Mucosa of descending colon (tissue), 3 donors: ENCODE measurements at regions not wholly inside any gene's neighbourhood (a gene's known extent, or its start where the extent isn't known, plus 50 kb on each side); places are given as distances from the start of the nearest gene placed in this dataset.

ENCODE experiments used
- ATAC-seq: fragments of 200-7000 bp; cut with Tn5 transposase; one replicate; pipeline ENCODE4 v1.9.1; 2020; ENCODE audit warnings: mild to moderate bottlenecking, moderate library complexity
- DNase-seq, 3 donors: peaks; one replicate each; pipeline ENCODE4 v3.0.0-alpha.2; 2020
- H3K36me3 ChIP-seq: fragments of 200-600 bp; one replicate; pipeline ENCODE4 v1.8.0; 2021; ENCODE audit warnings: low read depth, mild to moderate bottlenecking
- H3K4me1 ChIP-seq: fragments of 200-600 bp; one replicate; pipeline ENCODE4 v1.8.0; 2021; ENCODE audit warnings: low read depth, mild to moderate bottlenecking
- H3K4me3 ChIP-seq: fragments of 200-600 bp; one replicate; pipeline ENCODE4 v1.8.0; 2021; ENCODE audit warnings: mild to moderate bottlenecking
- H3K9me3 ChIP-seq: fragments of 200-600 bp; one replicate; pipeline ENCODE4 v1.8.0; 2021; ENCODE audit warnings: mild to moderate bottlenecking
- intact Hi-C, 2 donors: fragments of 100-400 bp; cut with DNase I in 1 of 2; cut with micrococcal nuclease in 1 of 2; formaldehyde crosslinking; loops; one replicate each; pipeline versions ENCODE4 v1.11.0 to v1.11.1; 2022; cut with DNase I, micrococcal nuclease
- TF ChIP-seq, protein P1 (sequence below): fragments of 200-600 bp; IDR thresholded peaks from one replicate; pipeline ENCODE4 v1.8.0; 2022; ENCODE audit warnings: antibody characterized with exemption, mild to moderate bottlenecking
- donor health status: DM: no; HTN: no; CAD: no; lungs with moderate emphysema.
- donor health status: DM: no; HTN: no; CAD: no.
- donor health status: DM: no; HTN: yes; CAD: no.

GRCh38 chr15:37638116-37638515 lies 296.3 kb upstream of the TMCO5A start:
- Histone ChIP-seq H3K4me3 (no peak overlapping the region), H3K4me1 (no peaks in the 10 kb centered on the region), H3K9me3 (no peaks in the 10 kb centered on the region), H3K36me3 (no peaks in the 10 kb centered on the region)
- ATAC-seq (no peak), DNase-seq (no peak)
- intact Hi-C loops = no loop called here
- TF ChIP-seq, protein P1, sequence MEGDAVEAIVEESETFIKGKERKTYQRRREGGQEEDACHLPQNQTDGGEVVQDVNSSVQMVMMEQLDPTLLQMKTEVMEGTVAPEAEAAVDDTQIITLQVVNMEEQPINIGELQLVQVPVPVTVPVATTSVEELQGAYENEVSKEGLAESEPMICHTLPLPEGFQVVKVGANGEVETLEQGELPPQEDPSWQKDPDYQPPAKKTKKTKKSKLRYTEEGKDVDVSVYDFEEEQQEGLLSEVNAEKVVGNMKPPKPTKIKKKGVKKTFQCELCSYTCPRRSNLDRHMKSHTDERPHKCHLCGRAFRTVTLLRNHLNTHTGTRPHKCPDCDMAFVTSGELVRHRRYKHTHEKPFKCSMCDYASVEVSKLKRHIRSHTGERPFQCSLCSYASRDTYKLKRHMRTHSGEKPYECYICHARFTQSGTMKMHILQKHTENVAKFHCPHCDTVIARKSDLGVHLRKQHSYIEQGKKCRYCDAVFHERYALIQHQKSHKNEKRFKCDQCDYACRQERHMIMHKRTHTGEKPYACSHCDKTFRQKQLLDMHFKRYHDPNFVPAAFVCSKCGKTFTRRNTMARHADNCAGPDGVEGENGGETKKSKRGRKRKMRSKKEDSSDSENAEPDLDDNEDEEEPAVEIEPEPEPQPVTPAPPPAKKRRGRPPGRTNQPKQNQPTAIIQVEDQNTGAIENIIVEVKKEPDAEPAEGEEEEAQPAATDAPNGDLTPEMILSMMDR = no peak

GRCh38 chr15:37638691-37639090 lies 295.7 kb upstream of the TMCO5A start:
- ATAC-seq (no peak), DNase-seq (no peak)
- intact Hi-C loops = no loop called here
- TF ChIP-seq, protein P1 = no peak
- H3K36me3 ChIP-seq = no peaks in the 10 kb centered on the region
- H3K9me3 ChIP-seq = no peaks in the 10 kb centered on the region
- no peaks in the 10 kb centered on the region for H3K4me1 ChIP-seq
- no peak overlapping the region for H3K4me3 ChIP-seq

- Histone ChIP-seq H3K4me1 (no peaks in the 10 kb centered on the region), H3K36me3 (no peaks in the 10 kb centered on the region)
Observed at GRCh38 chr15:37652646-37653417, 281.6 kb upstream of the TMCO5A start.

DNA sequence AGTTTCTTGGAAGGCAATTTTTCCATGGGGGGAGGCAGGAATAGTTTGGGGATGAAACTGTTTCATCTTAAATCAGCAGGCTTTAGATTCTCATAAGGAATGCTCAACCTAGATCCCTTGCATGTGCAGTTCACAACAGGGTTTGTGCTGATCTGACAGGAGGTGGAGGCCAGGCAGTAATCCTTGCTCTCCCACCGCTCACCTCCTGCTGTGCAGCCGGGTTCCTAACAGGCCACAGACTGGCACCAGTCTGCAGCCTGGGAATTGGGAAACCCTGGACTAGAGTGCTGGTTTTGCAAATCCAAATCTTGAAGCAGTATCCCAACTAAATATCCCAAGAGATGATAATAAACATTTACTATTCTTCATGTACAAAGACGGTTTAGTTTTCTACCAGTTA lies 256.3 kb upstream of the TMCO5A start:
- Histone ChIP-seq H3K36me3 (no peaks in the 10 kb centered on the region), H3K4me3 (no peak overlapping the region), H3K9me3 (no peaks in the 10 kb centered on the region), H3K4me1 (no peaks in the 10 kb centered on the region)
- ATAC-seq = no peak
- DNase-seq = no peak
- intact Hi-C loops = no loop called here
- TF ChIP-seq, protein P1 = no peak

More at GRCh38 chr15:37652646-37653417, 281.6 kb upstream of the TMCO5A start:
- peaks cover 11% of the 10 kb centered on the region for H3K9me3 ChIP-seq
- ATAC-seq (no peak), DNase-seq (no peak)
- TF ChIP-seq, protein P1 = no peak
- H3K4me3 ChIP-seq = no peak overlapping the region
- intact Hi-C loops = no loop called here

- TF ChIP-seq, protein P1 = no peak
- intact Hi-C loops = no loop called here
- no peak overlapping the region for H3K4me3 ChIP-seq
- DNase-seq = no peak
- ATAC-seq = no peak
- no peaks in the 10 kb centered on the region for H3K4me1 ChIP-seq
- H3K9me3 ChIP-seq = no peaks in the 10 kb centered on the region
- no peaks in the 10 kb centered on the region for H3K36me3 ChIP-seq
Observed at GRCh38 chr15:37679627-37680026, 254.8 kb upstream of the TMCO5A start.

GRCh38 chr15:37682304-37682703 lies 252.1 kb upstream of the TMCO5A start:
- no peak for ATAC-seq

More at GRCh38 chr15:37682304-37682703, 252.1 kb upstream of the TMCO5A start:
- Histone ChIP-seq H3K36me3 (no peaks in the 10 kb centered on the region), H3K4me3 (no peak overlapping the region), H3K4me1 (no peaks in the 10 kb centered on the region), H3K9me3 (no peaks in the 10 kb centered on the region)
- intact Hi-C loops = no loop called here
- TF ChIP-seq, protein P1 = no peak
- DNase-seq = no peak
